ENCODE measurements at regions not wholly inside any gene's neighbourhood (a gene's known extent, or its start where the extent isn't known, plus 50 kb on each side); places are given as distances from the start of the nearest gene placed in this dataset.

DNA sequence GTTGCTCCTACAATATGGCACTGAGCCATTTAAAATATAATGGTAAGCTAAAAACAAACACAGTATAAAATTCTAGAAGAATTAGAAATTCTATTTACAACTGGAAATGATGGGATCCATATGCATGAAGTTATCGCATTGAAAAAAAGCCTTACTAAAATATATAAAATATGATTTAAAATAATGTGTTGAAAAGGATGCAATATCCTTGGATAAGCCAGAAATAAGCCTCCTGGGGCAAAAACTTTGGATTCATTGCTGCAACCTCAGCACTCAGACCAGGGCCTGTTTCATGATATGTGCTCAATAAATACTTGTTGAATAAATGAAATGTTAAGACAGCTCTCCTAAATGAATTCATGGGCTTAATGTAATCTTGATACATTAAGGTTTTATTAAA is 170.2 kb downstream of the SEM1 start:
- no peak for TF ChIP-seq EZH2 (IDR thresholded peaks at IDR 0.05)
- no peak for TF ChIP-seq POLR2AphosphoS5 (IDR thresholded peaks at IDR 0.05; ENCODE audit: borderline replicate concordance, low read depth, low read length)

All from SK-N-MC (cell line).